ENCODE measurements at regions not wholly inside any gene's neighbourhood (a gene's known extent, or its start where the extent isn't known, plus 50 kb on each side); places are given as distances from the start of the nearest gene placed in this dataset.

DNA sequence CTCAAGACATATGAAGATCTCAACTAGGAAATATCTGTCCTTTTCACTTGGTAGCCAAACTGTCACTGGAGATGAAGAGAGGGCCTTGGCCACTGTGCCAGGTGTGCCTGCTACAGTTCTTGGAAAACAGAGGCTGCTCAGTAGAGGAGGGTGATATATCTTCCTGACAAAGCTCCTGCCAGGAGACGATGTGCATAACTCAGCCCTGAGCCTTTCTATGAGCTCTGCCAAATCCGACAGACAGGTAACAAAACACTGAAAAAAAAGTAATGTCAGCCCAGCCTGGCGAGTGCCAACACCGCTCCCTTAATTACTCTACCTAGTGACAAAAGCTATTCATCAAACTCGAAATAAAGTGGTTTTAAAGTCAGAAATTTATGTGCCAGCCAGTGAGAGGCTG is 123.2 kb downstream of the MFSD1 start:
- Histone ChIP-seq H3K79me2 (ENCODE audit: insufficient read depth, low read depth) (no peaks in the 10 kb centered on the region), H3K4me1 (ENCODE audit: low read depth, poor library complexity, severe bottlenecking) (no peaks in the 10 kb centered on the region), H3K36me3 (ENCODE audit: insufficient read depth) (no peaks in the 10 kb centered on the region), H3K4me2 (no peak overlapping the region), H3K27ac (no peak overlapping the region), H3K27me3 (ENCODE audit: insufficient read depth, low read depth) (no peaks in the 10 kb centered on the region), H3K4me3 (IDR thresholded peaks at IDR 0.05; ENCODE audit: insufficient read depth, low read depth, low read length) (no peak overlapping the region), H3K9ac (no peak overlapping the region), H2AFZ (ENCODE audit: low read depth) (no peak overlapping the region), H4K20me1 (ENCODE audit: insufficient read depth) (no peaks in the 10 kb centered on the region)
- TF ChIP-seq, protein P1, sequence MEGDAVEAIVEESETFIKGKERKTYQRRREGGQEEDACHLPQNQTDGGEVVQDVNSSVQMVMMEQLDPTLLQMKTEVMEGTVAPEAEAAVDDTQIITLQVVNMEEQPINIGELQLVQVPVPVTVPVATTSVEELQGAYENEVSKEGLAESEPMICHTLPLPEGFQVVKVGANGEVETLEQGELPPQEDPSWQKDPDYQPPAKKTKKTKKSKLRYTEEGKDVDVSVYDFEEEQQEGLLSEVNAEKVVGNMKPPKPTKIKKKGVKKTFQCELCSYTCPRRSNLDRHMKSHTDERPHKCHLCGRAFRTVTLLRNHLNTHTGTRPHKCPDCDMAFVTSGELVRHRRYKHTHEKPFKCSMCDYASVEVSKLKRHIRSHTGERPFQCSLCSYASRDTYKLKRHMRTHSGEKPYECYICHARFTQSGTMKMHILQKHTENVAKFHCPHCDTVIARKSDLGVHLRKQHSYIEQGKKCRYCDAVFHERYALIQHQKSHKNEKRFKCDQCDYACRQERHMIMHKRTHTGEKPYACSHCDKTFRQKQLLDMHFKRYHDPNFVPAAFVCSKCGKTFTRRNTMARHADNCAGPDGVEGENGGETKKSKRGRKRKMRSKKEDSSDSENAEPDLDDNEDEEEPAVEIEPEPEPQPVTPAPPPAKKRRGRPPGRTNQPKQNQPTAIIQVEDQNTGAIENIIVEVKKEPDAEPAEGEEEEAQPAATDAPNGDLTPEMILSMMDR (conservative IDR thresholded peaks at IDR 0.05; ENCODE audit: low read depth, low read length) = no peak

DNA sequence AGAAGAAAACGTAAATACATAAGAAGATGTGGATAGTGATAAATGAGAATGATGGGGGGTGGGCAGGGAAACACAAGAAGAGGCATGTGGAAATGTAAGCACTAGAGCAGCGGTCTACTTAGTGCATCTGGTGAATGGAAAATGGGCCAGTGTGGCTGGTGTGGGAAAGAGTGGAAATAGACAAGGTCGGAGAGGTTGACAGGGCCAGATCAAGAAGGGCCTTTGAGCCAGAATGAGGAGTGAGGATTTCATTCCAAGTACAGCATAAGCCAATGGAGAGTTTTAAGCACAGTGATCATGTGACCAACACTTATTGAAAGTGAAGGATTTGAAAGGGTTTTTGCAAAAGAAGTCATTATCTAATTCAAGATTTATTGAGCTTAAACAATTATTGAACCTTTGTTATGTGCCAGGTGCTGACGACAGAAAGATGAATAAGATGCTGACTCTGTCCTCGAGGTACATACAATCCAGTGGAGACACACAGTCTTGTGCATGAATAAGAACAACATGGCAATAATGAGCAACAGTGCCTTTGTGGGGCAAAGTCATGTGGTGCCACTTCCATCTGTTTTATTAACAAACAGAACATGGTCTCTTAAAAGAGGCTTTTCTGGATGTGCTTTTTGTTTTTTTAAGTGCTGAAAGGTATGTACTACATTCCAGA is 124.1 kb downstream of the MFSD1 start:
- TF ChIP-seq, protein P1 (conservative IDR thresholded peaks at IDR 0.05; ENCODE audit: low read depth, low read length) = no peak
- Histone ChIP-seq H3K4me1 (ENCODE audit: low read depth, poor library complexity, severe bottlenecking) (no peaks in the 10 kb centered on the region), H3K27ac (no peak overlapping the region), H4K20me1 (ENCODE audit: insufficient read depth) (no peaks in the 10 kb centered on the region), H3K27me3 (ENCODE audit: insufficient read depth, low read depth) (no peaks in the 10 kb centered on the region), H3K79me2 (ENCODE audit: insufficient read depth, low read depth) (no peaks in the 10 kb centered on the region), H3K9ac (no peak overlapping the region), H2AFZ (ENCODE audit: low read depth) (no peak overlapping the region), H3K4me2 (no peak overlapping the region), H3K4me3 (IDR thresholded peaks at IDR 0.05; ENCODE audit: insufficient read depth, low read depth, low read length) (no peak overlapping the region), H3K36me3 (ENCODE audit: insufficient read depth) (no peaks in the 10 kb centered on the region)

DNA sequence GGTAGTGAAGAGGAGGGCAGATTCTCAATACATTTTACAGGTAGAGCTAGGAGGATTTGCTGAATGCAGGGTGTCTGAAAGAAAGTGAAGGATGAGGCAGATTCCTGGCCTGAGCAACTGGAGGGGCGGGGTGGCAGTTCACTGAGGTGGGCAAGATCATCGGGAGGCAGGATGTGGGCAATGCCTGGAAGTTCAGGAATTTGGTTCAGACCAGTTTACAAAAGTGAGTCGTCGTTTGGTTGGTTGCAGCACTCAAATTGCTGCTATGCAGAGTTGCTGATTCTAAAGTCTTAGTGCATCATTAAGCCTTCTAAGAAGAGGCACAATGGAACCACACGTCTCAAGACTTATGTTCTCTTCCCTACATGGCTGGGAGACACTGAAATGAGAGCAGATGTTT is 134.0 kb downstream of the MFSD1 start:
- no peak overlapping the region for H2AFZ ChIP-seq (ENCODE audit: low read depth)
- H3K36me3 ChIP-seq (ENCODE audit: insufficient read depth) = no peaks in the 10 kb centered on the region
- no peak overlapping the region for H3K4me2 ChIP-seq
- no peaks in the 10 kb centered on the region for H3K79me2 ChIP-seq (ENCODE audit: insufficient read depth, low read depth)
- H4K20me1 ChIP-seq (ENCODE audit: insufficient read depth) = no peaks in the 10 kb centered on the region
- H3K27ac ChIP-seq = no peak overlapping the region
- no peaks in the 10 kb centered on the region for H3K27me3 ChIP-seq (ENCODE audit: insufficient read depth, low read depth)
- no peak overlapping the region for H3K4me3 ChIP-seq (IDR thresholded peaks at IDR 0.05; ENCODE audit: insufficient read depth, low read depth, low read length)
- H3K4me1 ChIP-seq (ENCODE audit: low read depth, poor library complexity, severe bottlenecking) = no peaks in the 10 kb centered on the region
- TF ChIP-seq, protein P1 (conservative IDR thresholded peaks at IDR 0.05; ENCODE audit: low read depth, low read length) = no peak
- H3K9ac ChIP-seq = no peak overlapping the region

GRCh38 chr3:158936530-158937113 is 134.8 kb downstream of the MFSD1 start:
- H3K4me2 ChIP-seq = no peak overlapping the region
- no peak overlapping the region for H3K4me3 ChIP-seq (IDR thresholded peaks at IDR 0.05; ENCODE audit: insufficient read depth, low read depth, low read length)
- no peaks in the 10 kb centered on the region for H3K4me1 ChIP-seq (ENCODE audit: low read depth, poor library complexity, severe bottlenecking)
- H3K36me3 ChIP-seq (ENCODE audit: insufficient read depth) = no peaks in the 10 kb centered on the region
- no peak overlapping the region for H3K27ac ChIP-seq
- H3K9ac ChIP-seq = no peak overlapping the region
- no peak overlapping the region for H2AFZ ChIP-seq (ENCODE audit: low read depth)
- TF ChIP-seq, protein P1 (conservative IDR thresholded peaks at IDR 0.05; ENCODE audit: low read depth, low read length) = no peak
- H3K27me3 ChIP-seq (ENCODE audit: insufficient read depth, low read depth) = no peaks in the 10 kb centered on the region
- no peaks in the 10 kb centered on the region for H3K79me2 ChIP-seq (ENCODE audit: insufficient read depth, low read depth)
- no peaks in the 10 kb centered on the region for H4K20me1 ChIP-seq (ENCODE audit: insufficient read depth)

All from KMS-11 (cell line).